ENCODE measurements at regions not wholly inside any gene's neighbourhood (a gene's known extent, or its start where the extent isn't known, plus 50 kb on each side); places are given as distances from the start of the nearest gene placed in this dataset.
"Not testable (repeated sequence)": the region's sequence is repeated elsewhere in the genome, so short reads cannot be mapped to it uniquely, and the experiment has no call there.

DNA sequence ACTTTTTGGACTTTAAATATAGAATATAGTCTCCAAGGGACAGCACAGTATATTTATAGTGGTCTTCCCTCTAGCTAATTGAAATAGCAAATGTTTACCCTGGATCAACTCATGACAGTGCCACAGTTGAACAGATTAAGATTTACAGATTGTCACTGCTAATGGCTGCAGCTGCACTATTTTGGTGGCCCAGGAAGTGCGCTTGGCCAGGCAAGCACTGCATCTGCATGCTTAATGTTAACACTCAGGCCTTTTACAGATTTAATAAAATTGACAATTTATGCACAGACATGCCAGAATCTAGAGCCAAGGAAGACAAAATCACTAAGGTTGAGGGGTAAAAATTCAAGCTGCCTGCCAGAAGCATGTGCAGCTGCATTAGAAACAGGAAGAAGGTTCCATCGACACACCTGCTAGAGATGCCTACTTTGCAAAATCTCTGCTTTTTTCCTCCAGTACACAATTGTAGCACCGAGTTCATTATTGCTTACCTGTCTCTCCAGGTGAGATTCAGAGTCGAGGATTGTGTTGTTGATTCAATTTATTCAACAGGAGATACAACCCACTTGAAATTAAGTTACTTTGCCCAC lies 1042.3 kb upstream of the NRXN1 start:
- DNase-seq = no peak

DNA sequence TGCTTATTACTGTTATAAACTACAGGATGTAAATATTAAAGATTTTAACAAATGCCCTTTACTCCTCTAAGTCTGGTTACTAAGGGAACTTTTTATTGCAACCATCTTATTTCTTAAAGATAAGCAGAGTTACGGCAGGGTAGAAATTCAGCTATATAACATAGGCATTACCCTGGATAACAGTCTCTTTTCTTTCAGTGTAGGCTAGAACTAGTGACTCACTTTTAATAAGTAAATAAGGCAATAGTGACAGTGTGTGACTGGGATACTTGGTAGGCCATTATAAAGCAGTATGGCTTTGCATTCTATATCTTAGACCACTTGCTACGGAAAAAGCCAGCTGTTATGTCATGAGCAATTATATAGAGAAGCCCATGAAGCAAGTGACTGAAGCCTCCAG lies 1041.0 kb upstream of the NRXN1 start:
- no peak for DNase-seq

DNA sequence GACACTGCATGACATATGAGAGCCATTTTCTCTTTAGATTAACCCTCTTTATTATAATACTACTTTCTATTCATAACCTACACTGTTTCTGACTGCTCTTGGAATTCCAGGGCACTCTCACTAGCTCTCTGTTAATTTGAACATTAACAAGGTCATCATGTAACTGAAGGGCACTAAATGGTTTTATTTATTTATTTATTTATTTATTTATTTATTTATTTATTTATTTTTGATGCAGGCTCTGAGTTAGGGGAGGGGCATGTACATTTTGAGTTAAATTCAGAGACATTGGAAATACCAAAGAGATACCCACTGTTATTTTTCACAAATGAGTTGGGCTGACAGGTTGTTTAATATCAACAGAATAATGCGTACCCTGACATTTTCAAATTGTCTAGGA lies 1038.7 kb upstream of the NRXN1 start:
- DNase-seq = no peak

DNA sequence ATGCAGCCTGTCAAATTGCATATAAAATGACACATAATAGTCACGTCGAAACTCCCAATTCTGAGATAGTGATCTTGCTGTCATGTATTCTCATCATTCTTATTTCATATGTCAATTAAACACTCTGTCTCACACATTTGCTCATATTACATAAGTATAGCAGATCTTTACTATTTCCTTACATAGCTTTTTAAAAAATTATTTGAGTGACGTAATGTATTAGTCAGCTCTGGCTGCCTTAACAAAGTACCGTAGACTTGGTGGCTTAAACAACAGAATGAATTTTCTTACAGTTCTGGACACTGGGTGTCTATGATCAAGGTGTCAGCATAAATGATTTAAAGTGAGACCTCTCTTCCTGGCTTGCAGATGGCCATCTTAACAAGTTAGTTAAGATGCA lies 1032.3 kb upstream of the NRXN1 start:
- no peak for DNase-seq

DNA sequence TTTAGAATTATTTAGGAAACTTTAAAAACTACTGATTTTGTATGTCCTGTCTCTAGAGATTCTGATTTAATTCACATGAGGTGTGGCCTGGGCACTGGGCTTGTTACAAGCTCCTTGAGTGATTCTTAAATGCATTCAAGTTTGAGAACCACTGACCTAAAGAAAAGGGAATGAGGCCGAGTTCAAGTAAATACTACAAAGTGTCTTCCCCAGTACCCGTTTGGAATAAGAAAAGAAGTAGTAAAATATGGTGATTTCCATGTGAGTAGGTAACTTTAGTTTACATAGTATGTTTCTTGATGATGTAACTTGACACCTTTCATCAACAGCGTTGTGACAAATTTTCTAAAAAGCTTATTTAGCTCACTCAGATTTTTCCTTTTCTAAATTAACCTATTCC lies 1022.9 kb upstream of the NRXN1 start:
- no peak for DNase-seq

DNA sequence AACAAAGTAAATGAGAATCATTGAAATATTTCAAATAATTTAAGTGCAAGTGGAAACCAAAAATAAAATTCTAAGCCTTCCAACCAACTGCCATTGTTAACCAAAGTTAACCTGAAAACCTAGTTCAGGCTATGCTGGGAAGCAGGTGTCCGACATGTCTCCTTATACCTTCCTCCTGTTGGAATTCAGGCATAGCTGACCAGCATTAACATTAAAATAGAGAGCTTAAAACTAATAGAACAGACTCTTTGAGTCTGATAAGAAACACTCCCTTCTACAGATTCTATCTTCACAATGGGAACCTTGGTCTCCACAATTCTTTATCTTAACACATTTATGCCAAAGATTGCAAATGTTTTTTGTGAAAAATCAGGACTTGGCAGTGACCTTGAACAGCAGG lies 1004.9 kb upstream of the NRXN1 start:
- no peak for DNase-seq

DNA sequence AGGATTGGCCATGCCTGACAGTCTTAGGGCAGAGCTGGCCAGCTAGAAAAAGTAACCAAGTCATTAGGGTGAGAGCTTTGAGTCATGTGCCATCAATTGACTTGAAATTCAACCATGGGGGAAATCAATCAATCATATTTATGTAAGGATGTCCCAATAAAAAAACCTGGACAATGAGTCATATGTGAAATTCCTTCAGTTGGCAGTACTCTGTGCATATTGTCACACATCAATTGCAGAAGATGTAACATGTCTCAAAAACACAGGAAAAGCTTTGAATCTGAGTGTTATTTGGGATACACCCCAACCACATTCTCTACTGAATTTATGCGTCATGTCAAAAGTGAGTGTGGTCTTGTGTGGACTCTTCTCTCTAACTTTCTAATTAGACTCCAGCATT lies 1004.1 kb upstream of the NRXN1 start:
- no peak for DNase-seq

DNA sequence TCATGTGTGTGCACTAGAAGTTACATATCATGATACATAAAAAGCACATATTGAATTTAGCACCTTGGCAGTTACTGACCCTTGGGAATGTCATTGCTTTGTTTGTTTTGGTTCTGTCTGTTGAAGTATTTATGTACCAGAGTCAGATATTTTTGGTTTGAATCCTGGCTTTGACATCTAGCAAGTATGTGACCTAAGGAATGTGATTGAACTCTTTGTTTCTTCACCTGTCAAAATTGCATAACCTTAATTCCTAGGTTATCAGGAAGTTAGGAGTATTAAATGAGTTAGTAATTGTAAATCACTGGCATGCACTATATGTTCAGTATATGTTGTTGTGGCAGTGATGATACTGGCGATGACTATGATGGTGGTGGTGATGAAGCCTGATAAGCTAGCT lies 1003.5 kb upstream of the NRXN1 start:
- DNase-seq = no peak

DNA sequence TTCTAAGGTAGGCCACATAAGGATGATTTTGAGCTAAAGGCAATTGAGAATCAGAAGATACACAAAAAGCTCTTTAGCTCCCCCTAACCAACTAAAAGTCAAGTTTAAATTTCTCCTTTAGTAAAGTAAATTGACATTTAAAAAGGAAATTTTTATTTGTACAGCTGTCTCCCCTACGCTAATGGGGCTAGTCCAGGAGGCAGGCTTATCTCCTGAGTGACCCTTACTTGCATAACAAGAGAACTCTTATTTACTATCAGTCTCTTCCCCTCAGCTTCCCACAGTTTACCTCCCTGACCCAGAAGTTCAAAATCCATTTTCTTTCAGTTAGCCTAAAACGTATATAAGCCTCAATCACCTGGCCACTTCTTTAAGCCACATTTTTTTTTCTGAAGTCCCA lies 1002.8 kb upstream of the NRXN1 start:
- no peak for DNase-seq

DNA sequence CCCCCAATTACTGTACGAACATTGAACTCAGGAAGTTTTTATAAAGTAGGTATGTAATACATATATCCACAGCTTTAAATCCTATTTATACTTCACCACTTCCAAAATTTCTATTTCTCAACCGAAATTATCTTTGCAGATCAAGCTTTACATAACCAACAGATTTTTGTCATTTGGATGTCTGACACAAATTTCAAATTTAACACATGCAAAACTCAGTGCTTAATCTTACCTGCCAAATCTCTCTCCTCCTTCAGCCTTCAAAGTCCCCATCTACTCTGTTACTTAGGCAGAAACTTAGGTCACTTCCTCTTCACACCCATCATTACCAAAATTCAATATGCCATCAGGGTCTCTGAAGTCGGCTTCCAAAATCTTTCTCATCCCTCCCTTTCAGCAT lies 990.1 kb upstream of the NRXN1 start:
- no peak for DNase-seq

DNA sequence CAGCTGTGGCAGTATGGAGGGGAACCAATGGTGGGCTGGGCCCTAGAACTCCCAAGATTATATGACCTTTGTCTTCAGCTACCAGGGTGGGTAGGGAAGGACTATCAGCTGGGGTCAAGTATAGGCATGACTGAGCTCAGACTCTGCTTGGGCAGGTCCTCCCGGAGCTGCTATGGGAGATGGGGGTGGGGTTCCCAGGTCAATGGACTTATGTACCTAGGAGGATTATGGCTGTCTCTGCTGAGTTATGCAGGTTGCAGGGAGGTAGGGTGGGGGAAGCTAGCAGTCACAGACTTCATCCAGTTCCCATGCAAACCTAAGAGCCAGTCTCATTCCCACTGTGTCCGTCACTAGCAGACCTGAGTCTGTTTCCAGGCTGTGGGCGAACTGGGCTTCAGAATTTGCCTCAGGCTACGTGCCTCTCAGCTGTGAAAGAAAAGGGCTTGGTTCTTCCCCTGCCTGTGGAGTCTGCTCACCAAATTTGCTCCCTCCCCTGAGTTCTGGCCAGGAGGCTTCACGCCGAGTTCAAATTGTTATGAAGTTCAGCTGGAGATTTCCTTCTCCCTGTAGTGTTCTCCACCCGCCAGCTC lies 985.8 kb upstream of the NRXN1 start:
- DNase-seq = no peak

DNA sequence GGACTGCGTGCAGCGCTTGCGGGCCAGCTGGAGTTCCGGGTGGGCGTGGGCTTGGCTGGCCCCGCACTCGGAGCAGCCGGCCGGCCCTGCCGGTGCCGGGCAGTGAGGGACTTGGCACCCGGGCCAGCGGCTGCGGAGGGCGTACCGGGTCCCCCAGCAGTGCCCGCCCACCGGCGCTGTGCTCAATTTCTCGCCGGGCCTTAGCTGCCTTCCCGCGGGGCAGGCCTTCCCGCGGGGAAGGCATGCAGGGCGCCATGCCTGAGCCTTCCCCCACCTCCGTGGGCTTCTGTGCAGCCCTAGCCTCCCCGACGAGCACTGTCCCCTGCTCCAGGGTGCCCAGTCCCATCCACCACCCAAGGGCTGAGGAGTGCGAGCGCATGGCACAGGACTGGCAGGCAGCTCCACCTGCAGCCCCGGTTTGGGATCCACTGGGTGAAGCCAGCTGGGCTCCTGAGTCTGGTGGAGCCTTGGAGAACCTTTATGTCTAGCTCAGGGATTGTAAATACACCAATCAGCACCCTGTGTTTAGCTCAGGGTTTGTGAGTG lies 975.0 kb upstream of the NRXN1 start:
- not testable (repeated sequence) for DNase-seq

DNA sequence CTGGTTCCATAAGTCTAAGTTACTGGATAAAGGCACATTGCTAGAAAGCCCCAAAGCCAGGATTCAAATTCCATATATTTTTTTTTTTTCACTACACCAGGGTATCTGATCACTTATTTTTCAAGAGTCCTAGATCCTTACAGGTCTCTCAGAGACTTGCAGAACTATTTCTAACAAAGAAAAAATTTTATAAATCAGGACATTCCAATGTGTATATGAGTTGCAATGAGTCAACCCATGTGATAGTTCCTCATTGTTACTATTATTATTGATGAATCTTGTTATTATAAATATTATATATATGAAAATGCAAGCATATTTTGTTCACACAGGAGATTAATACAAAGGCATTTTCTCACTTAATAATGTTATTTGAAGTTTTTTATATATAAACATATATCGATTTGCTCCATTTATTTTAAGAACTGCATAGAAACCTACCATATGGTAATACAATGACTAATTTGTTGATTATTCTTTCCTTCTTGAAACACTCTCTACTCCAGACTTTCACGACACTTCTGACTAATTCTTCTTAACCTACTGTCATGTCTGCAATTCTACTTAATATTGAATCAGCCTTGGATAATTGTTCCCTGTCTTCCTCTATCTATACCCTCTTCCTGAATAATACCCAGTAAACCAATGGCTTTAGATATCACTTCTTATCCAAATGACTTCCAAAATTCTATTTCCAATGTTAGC lies 968.4 kb upstream of the NRXN1 start:
- no peak for DNase-seq

DNA sequence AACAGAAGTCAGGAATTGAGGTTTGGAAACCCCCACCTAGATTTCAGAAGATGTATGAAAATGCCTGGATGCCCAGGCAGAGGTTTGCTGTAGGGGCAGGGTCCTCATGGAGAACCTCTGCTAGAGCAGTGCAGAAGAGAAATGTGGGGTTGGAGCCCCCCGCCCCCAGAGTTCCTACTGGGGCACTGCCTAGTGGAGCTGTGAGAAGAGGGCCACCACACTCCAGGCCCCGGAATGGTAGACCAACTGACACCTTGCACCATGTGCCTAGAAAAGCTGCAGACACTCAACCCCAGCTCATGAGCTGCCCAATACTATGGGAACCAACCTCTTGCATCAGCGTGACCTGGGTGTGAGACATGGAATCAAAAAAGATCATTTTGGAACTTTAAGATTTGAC lies 967.0 kb upstream of the NRXN1 start:
- no peak for DNase-seq

DNA sequence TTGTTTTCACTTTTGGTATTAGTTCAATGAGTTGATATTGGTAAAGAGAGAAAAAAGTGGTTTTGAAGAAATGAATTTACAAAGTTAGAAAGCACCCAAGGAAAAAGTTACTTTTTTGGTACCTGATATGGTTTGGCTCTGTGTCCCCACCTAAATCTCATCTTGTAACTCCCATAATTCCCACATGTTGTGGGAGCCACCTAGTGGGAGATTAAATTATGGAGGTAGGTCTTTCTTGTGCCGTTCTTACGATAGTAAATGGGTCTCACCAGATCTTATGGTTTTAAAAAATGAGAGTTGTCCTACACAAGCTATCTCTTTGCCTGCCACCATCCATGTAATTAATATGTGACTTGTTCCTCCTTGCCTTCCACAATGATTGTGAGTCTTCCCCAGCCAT lies 965.6 kb upstream of the NRXN1 start:
- DNase-seq = no peak

DNA sequence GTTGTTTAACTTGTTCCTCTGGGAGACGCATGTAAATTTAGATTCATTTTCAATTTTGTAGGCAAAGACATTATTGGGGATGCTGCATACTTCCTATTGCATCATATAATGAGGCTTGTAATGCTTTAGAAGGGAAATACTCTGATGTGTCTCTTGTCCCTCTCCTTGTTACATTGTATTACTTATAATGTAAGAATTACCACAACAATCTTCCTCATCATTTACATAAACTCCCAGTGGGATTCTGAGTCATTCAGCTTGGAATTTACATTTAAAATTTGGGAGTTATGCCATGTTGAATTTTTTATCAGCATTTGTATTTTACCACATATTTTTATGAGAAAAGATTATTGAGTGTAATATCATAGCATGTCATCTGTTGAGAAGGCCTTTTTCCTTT lies 963.4 kb upstream of the NRXN1 start:
- DNase-seq = no peak

DNA sequence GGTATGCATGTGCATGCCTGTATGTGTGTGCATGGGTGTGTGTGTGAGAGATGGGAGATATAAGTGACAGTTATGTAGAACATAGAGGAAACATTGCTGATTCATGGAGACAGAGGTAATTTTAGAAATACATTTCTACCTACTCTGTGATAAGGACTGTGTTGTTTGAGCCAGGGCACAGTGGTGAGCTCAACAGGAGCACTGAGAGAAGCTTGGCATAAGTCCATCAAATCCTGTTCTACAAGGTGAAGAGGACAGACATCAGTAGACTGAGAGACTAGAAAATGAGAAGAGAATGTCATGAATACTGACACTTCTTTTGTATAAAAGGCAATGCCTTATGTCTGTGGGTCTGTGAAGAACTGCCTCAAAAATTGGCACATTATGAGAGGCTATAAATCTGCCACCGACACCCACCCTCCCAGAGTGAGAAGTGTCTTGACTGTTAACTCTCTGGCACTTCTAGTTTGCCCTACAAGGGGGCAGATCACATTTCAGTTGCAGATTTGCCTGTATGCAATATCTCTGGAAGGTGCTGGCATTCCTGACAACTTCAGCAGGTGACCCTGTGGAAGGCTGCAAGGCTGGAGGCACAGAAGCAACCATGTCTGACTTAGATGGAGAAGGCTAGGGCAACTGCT lies 962.3 kb upstream of the NRXN1 start:
- peak; percentile 85 for DNase-seq

DNA sequence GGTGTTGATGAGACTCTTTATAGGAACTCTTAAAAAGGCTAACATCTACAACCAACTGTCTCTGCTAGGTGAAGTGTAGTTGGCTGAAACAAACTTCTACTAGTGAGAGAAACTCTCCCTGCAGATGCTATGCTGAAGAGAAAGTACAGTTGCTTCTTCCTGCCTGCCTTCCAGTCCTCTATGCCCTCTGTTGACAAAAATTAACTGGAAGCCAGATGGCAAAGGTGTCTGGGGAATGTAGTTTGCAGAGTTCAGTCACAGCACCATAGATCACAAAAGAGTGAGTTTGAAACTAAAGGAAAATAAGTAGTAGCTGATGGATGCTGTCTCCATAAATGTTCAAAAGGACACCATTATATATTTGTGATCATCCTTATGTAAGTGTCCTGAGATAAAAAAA lies 958.8 kb upstream of the NRXN1 start:
- no peak for DNase-seq

DNA sequence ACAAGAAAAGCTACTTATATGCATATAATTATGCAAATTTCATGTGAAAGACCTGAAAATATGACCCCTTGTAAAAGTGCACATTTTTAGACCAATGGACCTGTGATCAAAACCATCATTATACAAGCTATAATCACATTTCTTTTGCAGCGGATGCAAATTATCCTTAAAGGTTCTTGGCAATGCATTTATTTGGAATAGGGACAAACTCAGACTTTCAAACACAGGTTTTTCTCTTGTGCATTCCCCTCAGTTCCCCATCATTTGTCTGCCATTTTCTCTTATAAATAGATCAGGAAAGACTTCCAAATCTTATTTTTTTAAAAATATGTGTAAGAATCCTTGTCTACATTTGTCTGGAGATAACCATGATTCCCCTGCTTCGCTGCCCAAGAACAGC lies 954.2 kb upstream of the NRXN1 start:
- no peak for DNase-seq

DNA sequence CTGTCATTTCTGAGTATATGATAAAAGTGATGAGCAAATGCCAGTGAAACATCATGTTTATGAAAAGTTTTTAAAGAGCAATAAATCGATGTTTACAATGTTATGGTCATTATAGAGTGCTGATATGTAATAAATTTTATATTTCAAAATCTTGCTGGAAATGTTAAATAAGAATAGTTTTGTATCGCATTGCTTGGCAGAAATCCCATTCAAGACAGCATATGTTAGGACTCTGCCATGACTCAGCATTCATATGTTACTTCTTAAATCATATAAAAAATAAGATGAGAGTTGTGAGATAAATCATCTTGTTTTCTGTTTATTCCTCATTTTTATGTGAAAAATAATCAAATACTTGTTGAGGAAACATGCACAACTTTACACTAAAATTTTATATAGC lies 949.9 kb upstream of the NRXN1 start:
- DNase-seq = no peak

DNA sequence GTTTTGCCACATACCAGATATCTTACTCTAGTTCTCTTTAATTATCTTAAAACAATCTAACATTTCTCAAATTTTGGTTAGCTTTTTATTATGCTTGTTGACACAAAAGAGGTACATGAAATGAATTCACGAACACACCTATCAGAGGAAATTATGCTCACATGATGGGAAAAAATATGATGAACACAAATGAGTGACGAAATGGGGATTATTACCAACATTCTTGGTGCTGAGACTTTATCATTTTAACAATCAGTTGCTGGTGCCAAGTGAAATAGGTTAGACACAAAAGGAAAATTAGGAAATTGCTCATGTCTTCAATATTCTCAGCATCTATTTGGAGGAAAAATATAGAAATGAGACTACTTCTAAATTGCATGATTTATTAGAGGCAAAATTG lies 944.7 kb upstream of the NRXN1 start:
- no peak for DNase-seq

DNA sequence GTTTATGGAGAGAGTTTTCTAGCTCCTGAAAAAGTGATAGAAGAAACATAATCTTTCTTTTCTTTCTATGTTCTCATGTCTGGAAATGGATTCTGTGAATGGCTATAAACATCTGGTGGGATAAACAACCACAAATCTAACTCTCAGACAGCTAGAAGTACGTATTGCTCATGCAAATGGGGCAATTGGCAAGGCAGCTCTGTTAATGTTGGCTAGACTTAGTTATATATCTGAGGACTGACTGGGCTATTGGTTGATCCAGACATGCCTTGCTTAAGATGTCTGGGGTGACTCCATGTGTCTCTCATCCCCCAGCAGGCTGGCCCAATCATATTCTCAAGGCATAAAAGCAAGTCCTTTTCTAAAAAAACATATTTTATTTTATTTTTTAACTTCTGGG lies 939.2 kb upstream of the NRXN1 start:
- no peak for DNase-seq

DNA sequence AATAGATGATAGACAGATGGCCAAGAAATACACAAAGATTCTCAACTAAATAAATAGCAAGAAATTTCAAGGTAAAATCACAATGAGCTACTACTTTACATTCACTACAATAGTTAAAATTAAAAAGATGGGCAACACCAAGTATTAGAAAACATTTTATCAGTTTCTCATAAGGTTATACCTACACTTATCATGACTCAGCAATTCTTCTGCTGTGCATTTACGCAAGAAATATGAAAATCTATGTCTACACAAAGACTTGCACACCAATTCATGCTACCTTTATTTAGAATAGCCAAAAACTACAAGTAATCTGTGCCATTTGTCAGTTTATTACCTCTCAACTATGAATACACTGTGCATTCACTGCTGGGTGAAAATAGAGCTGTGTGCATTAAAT lies 937.4 kb upstream of the NRXN1 start:
- no peak for DNase-seq

DNA sequence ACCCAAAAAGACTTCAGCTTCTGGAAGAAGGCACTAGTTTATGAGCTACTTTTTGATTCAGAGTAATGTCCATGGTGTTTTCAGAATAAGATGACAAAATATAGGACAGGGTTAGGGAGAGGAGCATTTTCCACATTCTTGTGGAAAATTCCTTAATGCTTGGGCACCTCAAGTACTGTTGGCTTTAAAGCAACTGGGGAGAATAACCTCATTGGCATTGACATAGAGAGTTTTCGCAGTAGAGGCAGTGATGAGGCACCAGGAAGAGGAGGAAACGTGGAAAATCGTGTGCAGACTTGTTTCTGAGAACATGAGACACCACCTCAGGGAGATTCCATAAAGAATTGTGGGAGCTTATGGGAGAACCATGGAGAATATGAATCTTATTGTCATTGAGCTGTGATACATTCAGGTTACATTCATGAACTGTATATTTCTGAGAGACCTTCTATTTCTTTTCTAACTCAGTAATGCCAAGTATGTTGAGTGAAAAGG lies 929.0 kb upstream of the NRXN1 start:
- DNase-seq = no peak
